H9 (cell line): ENCODE measurements at regions not wholly inside any gene's neighbourhood (a gene's known extent, or its start where the extent isn't known, plus 50 kb on each side); places are given as distances from the start of the nearest gene placed in this dataset.

Experiments
- DNase-seq: peaks from one replicate; pipeline ENCODE4 v3.0.0-alpha.2; 2017
- H2AFZ ChIP-seq: one replicate; pipeline ENCODE4 v1.6.1; 2013; ENCODE audit warnings: mild to moderate bottlenecking, low read length, control low read depth, moderate library complexity
- H2AK5ac ChIP-seq: 2 replicates; pipeline ENCODE4 v1.6.1; 2013; ENCODE audit warnings: low read length, control low read depth, mixed read lengths; ENCODE audit not compliant: insufficient read length
- H2BK120ac ChIP-seq: one replicate; pipeline ENCODE4 v1.6.1; 2013; ENCODE audit warnings: low read depth, mild to moderate bottlenecking, low read length, control low read depth, inconsistent platforms; ENCODE audit not compliant: poor library complexity, severe bottlenecking
- H2BK12ac ChIP-seq: 2 replicates; pipeline ENCODE4 v1.6.1; 2013; ENCODE audit warnings: low read length, control low read depth, mixed read lengths, low read depth; ENCODE audit not compliant: insufficient read length
- H2BK15ac ChIP-seq: 2 replicates; pipeline ENCODE4 v1.6.1; 2013; ENCODE audit warnings: low read depth, low read length, control low read depth
- H2BK20ac ChIP-seq: one replicate; pipeline ENCODE4 v1.6.1; 2013; ENCODE audit warnings: low read depth, mild to moderate bottlenecking, low read length, control low read depth, inconsistent platforms; ENCODE audit not compliant: poor library complexity, severe bottlenecking
- H2BK5ac ChIP-seq: 2 replicates; pipeline ENCODE4 v1.6.1; 2013; ENCODE audit warnings: low read length, control low read depth, mixed read lengths; ENCODE audit not compliant: insufficient read length
- H3K14ac ChIP-seq: 2 replicates; pipeline ENCODE4 v1.6.1; 2013; ENCODE audit warnings: low read length, control low read depth; ENCODE audit not compliant: insufficient read depth
- H3K18ac ChIP-seq: 2 replicates; pipeline ENCODE4 v1.6.1; 2013; ENCODE audit warnings: low read depth, mild to moderate bottlenecking, mixed read lengths, low read length, control low read depth; ENCODE audit not compliant: insufficient read length
- H3K23ac ChIP-seq: 2 replicates; pipeline ENCODE4 v1.6.1; 2013; ENCODE audit warnings: low read length, control low read depth, mixed read lengths, low read depth; ENCODE audit not compliant: insufficient read length
- H3K23me2 ChIP-seq: 2 replicates; pipeline ENCODE4 v1.6.1; 2013; ENCODE audit warnings: low read depth, mild to moderate bottlenecking, mixed read lengths, low read length, control low read depth; ENCODE audit not compliant: insufficient read length, poor library complexity, severe bottlenecking
- H3K27ac ChIP-seq: 2 replicates; pipeline ENCODE4 v1.5.1; 2013; ENCODE audit warnings: low read length, control low read depth, mixed read lengths, low read depth; ENCODE audit not compliant: insufficient read length
- H3K27me3 ChIP-seq: 2 replicates; pipeline ENCODE4 v1.6.1; 2013; ENCODE audit warnings: low read length, control low read depth, inconsistent platforms; ENCODE audit not compliant: insufficient read depth
- H3K4ac ChIP-seq: 2 replicates; pipeline ENCODE4 v1.6.1; 2013; ENCODE audit warnings: low read depth, mild to moderate bottlenecking, control low read depth, inconsistent platforms, low read length, moderate library complexity
- H3K4me1 ChIP-seq: 2 replicates; pipeline ENCODE4 v1.6.1; 2013; ENCODE audit warnings: low read length, control low read depth, inconsistent platforms; ENCODE audit not compliant: insufficient read depth
- H3K4me2 ChIP-seq: 2 replicates; pipeline ENCODE4 v1.6.1; 2013; ENCODE audit warnings: low read length, control low read depth, mixed read lengths; ENCODE audit not compliant: insufficient read length, insufficient read depth
- H3K56ac ChIP-seq: 2 replicates; pipeline ENCODE4 v1.6.1; 2013; ENCODE audit warnings: low read depth, mild to moderate bottlenecking, mixed read lengths, low read length, control low read depth; ENCODE audit not compliant: insufficient read length
- H3K79me1 ChIP-seq: 2 replicates; pipeline ENCODE4 v1.6.1; 2013; ENCODE audit warnings: low read depth, mild to moderate bottlenecking, moderate library complexity, low read length, control low read depth, inconsistent platforms; ENCODE audit not compliant: insufficient read depth, poor library complexity, severe bottlenecking
- H3K79me2 ChIP-seq: 2 replicates; pipeline ENCODE4 v1.6.1; 2013; ENCODE audit warnings: low read length, control low read depth, inconsistent platforms; ENCODE audit not compliant: insufficient read depth
- H3K9ac ChIP-seq: 2 replicates; pipeline ENCODE4 v1.6.1; 2013; ENCODE audit warnings: low read length, control low read depth, mixed read lengths; ENCODE audit not compliant: insufficient read length; ENCODE audit errors: extremely low read depth
- H3K9me3 ChIP-seq: one replicate; pipeline ENCODE4 v1.6.1; 2013; ENCODE audit warnings: low read depth, low read length, inconsistent platforms; ENCODE audit not compliant: control insufficient read depth
- H3T11ph ChIP-seq: one replicate; pipeline ENCODE4 v1.6.1; 2013; ENCODE audit warnings: mild to moderate bottlenecking, low read length, control low read depth, inconsistent platforms
- H4K20me1 ChIP-seq: one replicate; pipeline ENCODE4 v1.6.1; 2013; ENCODE audit not compliant: control insufficient read depth, insufficient read length, insufficient read depth
- H4K5ac ChIP-seq: 2 replicates; pipeline ENCODE4 v1.6.1; 2013; ENCODE audit warnings: low read depth, mild to moderate bottlenecking, mixed read lengths, low read length, control low read depth; ENCODE audit not compliant: insufficient read length
- H4K8ac ChIP-seq: replicated peaks from 2 replicates; pipeline ENCODE4 v1.6.1; 2013; ENCODE audit warnings: low read length, control low read depth, mixed read lengths, low read depth; ENCODE audit not compliant: insufficient read length
- H4K91ac ChIP-seq: 2 replicates; pipeline ENCODE4 v1.6.1; 2013; ENCODE audit warnings: low read depth, mild to moderate bottlenecking, moderate library complexity, mixed read lengths, low read length, control low read depth; ENCODE audit not compliant: insufficient read length
- H3K27ac Mint-ChIP-seq, 3 experiments: 2 replicates in 2 of 3; 3 replicates in 1 of 3; pipeline ENCODE4 v1.8.0; 2020 to 2021; ENCODE audit warnings: mixed read lengths in 3 of 3, mild to moderate bottlenecking in 1 of 3, moderate library complexity in 1 of 3
- H3K27me3 Mint-ChIP-seq: 2 replicates; pipeline ENCODE4 v1.8.0; 2021; ENCODE audit warnings: low read depth, mild to moderate bottlenecking, moderate library complexity, mixed read lengths
- H3K36me3 Mint-ChIP-seq, 3 experiments: 2 replicates in 2 of 3; 3 replicates in 1 of 3; pipeline ENCODE4 v1.8.0; 2020 to 2021; ENCODE audit warnings: low read depth in 3 of 3, mixed read lengths in 3 of 3; ENCODE audit not compliant: insufficient read depth in 1 of 3
- H3K4me1 Mint-ChIP-seq, 2 experiments: 2 replicates each; pipeline ENCODE4 v1.8.0; 2020; ENCODE audit warnings: mixed read lengths in 2 of 2
- H3K4me3 Mint-ChIP-seq, 2 experiments: 2 replicates in 1 of 2; 3 replicates in 1 of 2; pipeline ENCODE4 v1.8.0; 2020 to 2021; ENCODE audit warnings: mild to moderate bottlenecking in 2 of 2, mixed read lengths in 2 of 2, moderate library complexity in 1 of 2
- H3K9me3 Mint-ChIP-seq, 2 experiments: 2 replicates in 1 of 2; 3 replicates in 1 of 2; pipeline ENCODE4 v1.8.0; 2020; ENCODE audit warnings: mild to moderate bottlenecking in 2 of 2, mixed read lengths in 2 of 2, moderate library complexity in 1 of 2
- CTCF ChIP-seq: fragments of 200-600 bp; sonication (generic); conservative IDR thresholded peaks from 3 replicates; pipeline ENCODE4 v1.8.0; 2021; ENCODE audit warnings: antibody characterized with exemption, mild to moderate bottlenecking
- WGBS: extraction: QIAGEN DNeasy Blood & Tissue Kit; methylation state at CpG from one replicate; pipeline ENCODE4 v1.1.7; 2013; ENCODE audit warnings: missing lambda C conversion rate, low lambda C conversion rate, mixed read lengths; ENCODE audit not compliant: insufficient read length; ENCODE audit errors: extremely low coverage; 5-methylcytosine and 5-hydroxymethylcytosine counted together

GRCh38 chr12:115880238-115880637 lies 397.3 kb downstream of the MED13L start:
- Histone ChIP-seq H3K27ac (no peak overlapping the region), H2BK120ac (no peak overlapping the region), H4K91ac (no peak overlapping the region), H3K14ac (no peak overlapping the region), H2AK5ac (no peak overlapping the region), H3K79me1 (no peaks in the 10 kb centered on the region), H2BK5ac (no peak overlapping the region), H3K9me3 (no peaks in the 10 kb centered on the region), H4K5ac (no peak overlapping the region), H4K20me1 (no peaks in the 10 kb centered on the region), H3K9ac (no peak overlapping the region), H3K4me1 (0 out of 2 replicates have a peak, but pooled peaks cover 2% of the 10 kb centered on the region), H3K23ac (no peak overlapping the region), H3K4me2 (no peak overlapping the region), H2AFZ (no peak overlapping the region), H3K4ac (no peak overlapping the region), H3K79me2 (no peaks in the 10 kb centered on the region), H3K23me2 (no peaks in the 10 kb centered on the region), H3T11ph (no peak overlapping the region), H4K8ac (no peak overlapping the region), H2BK20ac (no peak overlapping the region), H2BK12ac (no peak overlapping the region), H3K27me3 (no peaks in the 10 kb centered on the region), H2BK15ac (no peak overlapping the region), H3K56ac (no peak overlapping the region), H3K18ac (no peak overlapping the region)
- Mint-ChIP-seq H3K36me3 (no peaks in the 10 kb centered on the region; a peak in 1 of 7 replicates), H3K9me3 (no peaks in the 10 kb centered on the region), H3K27me3 (no peaks in the 10 kb centered on the region), H3K4me3 (no peak overlapping the region), H3K27ac (no peak overlapping the region), H3K4me1 (peaks cover 10 to 13% of the 10 kb centered on the region in 2 experiments)
- no peak for TF ChIP-seq CTCF
- DNase-seq: no peak
- no CpG with 5 or more reads among the region's 3 CpGs for WGBS
